OCI-LY1 (cell line): ENCODE measurements at regions not wholly inside any gene's neighbourhood (a gene's known extent, or its start where the extent isn't known, plus 50 kb on each side); places are given as distances from the start of the nearest gene placed in this dataset.

Experiments used
- EZH2 ChIP-seq: fragments of 200-600 bp; sonication (generic), shearing (Covaris generic); IDR thresholded peaks from 2 replicates; pipeline ENCODE4 v1.8.0; 2017; ENCODE audit warnings: borderline replicate concordance, mixed run types, mild to moderate bottlenecking, antibody characterized with exemption, low read length, moderate library complexity, mixed read lengths
- TF ChIP-seq, protein P1 (sequence below): fragments of 200-600 bp; sonication (generic), shearing (Covaris generic); IDR thresholded peaks from 2 replicates; pipeline ENCODE4 v1.5.1; 2017; ENCODE audit warnings: mild to moderate bottlenecking, antibody characterized with exemption, low read length, moderate library complexity, mixed read lengths

DNA sequence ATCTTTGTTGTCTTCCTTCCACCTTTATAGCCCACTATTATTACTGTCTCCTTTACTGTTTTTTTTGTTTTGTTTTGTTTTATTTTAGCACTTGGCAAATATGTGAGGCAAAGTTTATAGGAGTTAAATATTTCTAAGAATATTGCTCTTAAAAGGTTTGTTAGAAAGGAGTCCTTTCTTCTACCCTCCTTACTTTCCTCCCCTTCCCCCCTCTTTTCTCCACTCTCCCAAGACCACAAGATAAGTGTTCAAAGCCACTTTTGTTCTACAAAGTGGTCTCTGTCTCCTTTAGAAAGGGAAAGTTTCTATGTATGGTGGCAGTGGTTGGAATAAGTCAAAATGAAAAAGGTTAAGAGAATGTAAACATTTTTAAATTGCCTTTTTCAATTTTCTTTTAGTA is 130.7 kb upstream of the TSC22D2 start:
- TF ChIP-seq, protein P1, sequence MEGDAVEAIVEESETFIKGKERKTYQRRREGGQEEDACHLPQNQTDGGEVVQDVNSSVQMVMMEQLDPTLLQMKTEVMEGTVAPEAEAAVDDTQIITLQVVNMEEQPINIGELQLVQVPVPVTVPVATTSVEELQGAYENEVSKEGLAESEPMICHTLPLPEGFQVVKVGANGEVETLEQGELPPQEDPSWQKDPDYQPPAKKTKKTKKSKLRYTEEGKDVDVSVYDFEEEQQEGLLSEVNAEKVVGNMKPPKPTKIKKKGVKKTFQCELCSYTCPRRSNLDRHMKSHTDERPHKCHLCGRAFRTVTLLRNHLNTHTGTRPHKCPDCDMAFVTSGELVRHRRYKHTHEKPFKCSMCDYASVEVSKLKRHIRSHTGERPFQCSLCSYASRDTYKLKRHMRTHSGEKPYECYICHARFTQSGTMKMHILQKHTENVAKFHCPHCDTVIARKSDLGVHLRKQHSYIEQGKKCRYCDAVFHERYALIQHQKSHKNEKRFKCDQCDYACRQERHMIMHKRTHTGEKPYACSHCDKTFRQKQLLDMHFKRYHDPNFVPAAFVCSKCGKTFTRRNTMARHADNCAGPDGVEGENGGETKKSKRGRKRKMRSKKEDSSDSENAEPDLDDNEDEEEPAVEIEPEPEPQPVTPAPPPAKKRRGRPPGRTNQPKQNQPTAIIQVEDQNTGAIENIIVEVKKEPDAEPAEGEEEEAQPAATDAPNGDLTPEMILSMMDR = no peak
- TF ChIP-seq EZH2 = no peak
